ENCODE measurements at regions not wholly inside any gene's neighbourhood (a gene's known extent, or its start where the extent isn't known, plus 50 kb on each side); places are given as distances from the start of the nearest gene placed in this dataset.

DNA sequence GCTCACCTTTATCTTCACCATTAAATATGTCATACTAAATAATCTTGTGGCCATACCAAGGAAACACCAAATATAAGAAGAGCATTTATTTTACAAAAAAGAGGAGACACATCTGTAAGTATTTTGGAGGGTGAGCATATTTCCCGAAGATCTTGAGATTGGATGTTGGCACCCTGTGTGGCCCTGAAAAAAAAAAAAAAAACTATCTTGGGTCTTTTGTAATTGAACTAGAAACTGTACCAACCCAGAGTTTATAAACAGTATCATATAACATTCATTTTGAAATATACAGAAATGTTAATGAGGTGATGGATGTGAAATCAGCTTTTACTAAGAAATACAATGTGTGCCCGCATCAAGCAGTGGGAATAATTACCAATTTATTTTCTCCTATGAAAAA lies 104.0 kb upstream of the FRMD6 start:
- ChIA-PET POLR2A (interaction anchor here (1.3 kb wide), 1 partner anchor 105 kb away, joined by 3 read pairs; no protein-coding TSS in a partner anchor), CTCF (no interaction called here)
- Histone ChIP-seq H3K4me3 (ENCODE audit: low read depth, low read length) (no peak overlapping the region), H3K27ac (ENCODE audit: extremely low read depth, low read depth, low read length) (0 out of 2 replicates have a peak overlapping the region, but pooled peaks have one; percentile 76), H3K9me3 (ENCODE audit: control insufficient read depth, insufficient read depth, low read depth, low read length) (no peaks in the 10 kb centered on the region), H3K36me3 (ENCODE audit: control insufficient read depth in 2 of 2, insufficient read depth in 1 of 2, low read length in 2 of 2) (no peaks in the 10 kb centered on the region), H3K4me1 (ENCODE audit: control insufficient read depth, insufficient read depth, low read length) (peaks cover 34% of the 10 kb centered on the region)
- TF ChIP-seq KLF1 (tag by site-specific recombination; IDR thresholded peaks at IDR 0.05) = no peak
- TF ChIP-seq, protein P1, sequence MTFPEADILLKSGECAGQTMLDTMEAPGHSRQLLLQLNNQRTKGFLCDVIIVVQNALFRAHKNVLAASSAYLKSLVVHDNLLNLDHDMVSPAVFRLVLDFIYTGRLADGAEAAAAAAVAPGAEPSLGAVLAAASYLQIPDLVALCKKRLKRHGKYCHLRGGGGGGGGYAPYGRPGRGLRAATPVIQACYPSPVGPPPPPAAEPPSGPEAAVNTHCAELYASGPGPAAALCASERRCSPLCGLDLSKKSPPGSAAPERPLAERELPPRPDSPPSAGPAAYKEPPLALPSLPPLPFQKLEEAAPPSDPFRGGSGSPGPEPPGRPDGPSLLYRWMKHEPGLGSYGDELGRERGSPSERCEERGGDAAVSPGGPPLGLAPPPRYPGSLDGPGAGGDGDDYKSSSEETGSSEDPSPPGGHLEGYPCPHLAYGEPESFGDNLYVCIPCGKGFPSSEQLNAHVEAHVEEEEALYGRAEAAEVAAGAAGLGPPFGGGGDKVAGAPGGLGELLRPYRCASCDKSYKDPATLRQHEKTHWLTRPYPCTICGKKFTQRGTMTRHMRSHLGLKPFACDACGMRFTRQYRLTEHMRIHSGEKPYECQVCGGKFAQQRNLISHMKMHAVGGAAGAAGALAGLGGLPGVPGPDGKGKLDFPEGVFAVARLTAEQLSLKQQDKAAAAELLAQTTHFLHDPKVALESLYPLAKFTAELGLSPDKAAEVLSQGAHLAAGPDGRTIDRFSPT (tag by site-specific recombination; IDR thresholded peaks at IDR 0.05) = no peak
- TF ChIP-seq ZBTB1 (tag by site-specific recombination; IDR thresholded peaks at IDR 0.05) = no peak
- TF ChIP-seq, protein P2, sequence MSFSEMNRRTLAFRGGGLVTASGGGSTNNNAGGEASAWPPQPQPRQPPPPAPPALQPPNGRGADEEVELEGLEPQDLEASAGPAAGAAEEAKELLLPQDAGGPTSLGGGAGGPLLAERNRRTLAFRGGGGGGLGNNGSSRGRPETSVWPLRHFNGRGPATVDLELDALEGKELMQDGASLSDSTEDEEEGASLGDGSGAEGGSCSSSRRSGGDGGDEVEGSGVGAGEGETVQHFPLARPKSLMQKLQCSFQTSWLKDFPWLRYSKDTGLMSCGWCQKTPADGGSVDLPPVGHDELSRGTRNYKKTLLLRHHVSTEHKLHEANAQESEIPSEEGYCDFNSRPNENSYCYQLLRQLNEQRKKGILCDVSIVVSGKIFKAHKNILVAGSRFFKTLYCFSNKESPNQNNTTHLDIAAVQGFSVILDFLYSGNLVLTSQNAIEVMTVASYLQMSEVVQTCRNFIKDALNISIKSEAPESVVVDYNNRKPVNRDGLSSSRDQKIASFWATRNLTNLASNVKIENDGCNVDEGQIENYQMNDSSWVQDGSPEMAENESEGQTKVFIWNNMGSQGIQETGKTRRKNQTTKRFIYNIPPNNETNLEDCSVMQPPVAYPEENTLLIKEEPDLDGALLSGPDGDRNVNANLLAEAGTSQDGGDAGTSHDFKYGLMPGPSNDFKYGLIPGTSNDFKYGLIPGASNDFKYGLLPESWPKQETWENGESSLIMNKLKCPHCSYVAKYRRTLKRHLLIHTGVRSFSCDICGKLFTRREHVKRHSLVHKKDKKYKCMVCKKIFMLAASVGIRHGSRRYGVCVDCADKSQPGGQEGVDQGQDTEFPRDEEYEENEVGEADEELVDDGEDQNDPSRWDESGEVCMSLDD (tag by site-specific recombination; IDR thresholded peaks at IDR 0.05) = no peak
- TF ChIP-seq ZSCAN30 (tag by site-specific recombination; IDR thresholded peaks at IDR 0.05) = no peak
- TF ChIP-seq ZNF274 (IDR thresholded peaks at IDR 0.05; ENCODE audit: low read length) = no peak
- no peak for TF ChIP-seq ZNF274 (tag by site-specific recombination; IDR thresholded peaks at IDR 0.05; ENCODE audit: borderline replicate concordance)
- TF ChIP-seq HOXD13 (CRISPR knock-in tag; IDR thresholded peaks at IDR 0.05; ENCODE audit: borderline replicate concordance) = no peak
- TF ChIP-seq ZNF837 (tag by site-specific recombination; IDR thresholded peaks at IDR 0.05) = no peak
- no peak for TF ChIP-seq ZNF707 (tag by site-specific recombination; IDR thresholded peaks at IDR 0.05)
- TF ChIP-seq ZNF664 (tag by site-specific recombination; IDR thresholded peaks at IDR 0.05) = no peak
- no peak for TF ChIP-seq ZNF169 (tag by site-specific recombination; IDR thresholded peaks at IDR 0.05)
- TF ChIP-seq ZNF341 (tag by site-specific recombination; IDR thresholded peaks at IDR 0.05; ENCODE audit: low read depth) = no peak
- no peak for TF ChIP-seq PRDM1 (tag by site-specific recombination; IDR thresholded peaks at IDR 0.05)
- TF ChIP-seq ZNF600 (tag by site-specific recombination; IDR thresholded peaks at IDR 0.05) = no peak
- TF ChIP-seq, protein P3, sequence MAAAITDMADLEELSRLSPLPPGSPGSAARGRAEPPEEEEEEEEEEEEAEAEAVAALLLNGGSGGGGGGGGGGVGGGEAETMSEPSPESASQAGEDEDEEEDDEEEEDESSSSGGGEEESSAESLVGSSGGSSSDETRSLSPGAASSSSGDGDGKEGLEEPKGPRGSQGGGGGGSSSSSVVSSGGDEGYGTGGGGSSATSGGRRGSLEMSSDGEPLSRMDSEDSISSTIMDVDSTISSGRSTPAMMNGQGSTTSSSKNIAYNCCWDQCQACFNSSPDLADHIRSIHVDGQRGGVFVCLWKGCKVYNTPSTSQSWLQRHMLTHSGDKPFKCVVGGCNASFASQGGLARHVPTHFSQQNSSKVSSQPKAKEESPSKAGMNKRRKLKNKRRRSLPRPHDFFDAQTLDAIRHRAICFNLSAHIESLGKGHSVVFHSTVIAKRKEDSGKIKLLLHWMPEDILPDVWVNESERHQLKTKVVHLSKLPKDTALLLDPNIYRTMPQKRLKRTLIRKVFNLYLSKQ (tag by site-specific recombination; IDR thresholded peaks at IDR 0.05; ENCODE audit: borderline replicate concordance) = no peak
- no peak for TF ChIP-seq WT1 (tag by site-specific recombination; IDR thresholded peaks at IDR 0.05)

GRCh38 chr14:51548187-51548586 lies 103.5 kb upstream of the FRMD6 start:
- peak; percentile 26; the same call in 1 of the 2 replicates for TF ChIP-seq ZBTB44 (tag by site-specific recombination; IDR thresholded peaks at IDR 0.05)
- no peak for TF ChIP-seq BCL11B (tag by site-specific recombination; IDR thresholded peaks at IDR 0.05; ENCODE audit: low read depth)
- Histone ChIP-seq H3K36me3 (ENCODE audit: control insufficient read depth in 2 of 2, insufficient read depth in 1 of 2, low read length in 2 of 2) (no peaks in the 10 kb centered on the region), H3K27ac (ENCODE audit: extremely low read depth, low read depth, low read length) (no peak overlapping the region), H3K9me3 (ENCODE audit: control insufficient read depth, insufficient read depth, low read depth, low read length) (no peaks in the 10 kb centered on the region), H3K4me3 (ENCODE audit: low read depth, low read length) (no peak overlapping the region), H3K4me1 (ENCODE audit: control insufficient read depth, insufficient read depth, low read length) (peaks cover 34% of the 10 kb centered on the region)
- ChIA-PET POLR2A (no interaction called here), CTCF (no interaction called here)
